MCF 10A (cell line): ENCODE measurements at regions not wholly inside any gene's neighbourhood (a gene's known extent, or its start where the extent isn't known, plus 50 kb on each side); places are given as distances from the start of the nearest gene placed in this dataset.

Experiments
- BruUV-seq: library from RNA; stranded (reverse); fragments of 400-500 nt; replicated peaks from 2 replicates; lab custom pipeline; 2021; lab: Mats Ljungman, UMichigan
- CTCF ChIA-PET: fragments of 300-600 bp; sonication (Branson Sonifier 250); formaldehyde crosslinking; extraction: SDS; loops from one replicate; lab custom pipeline; 2021; ENCODE audit warnings: antibody characterized with exemption, inconsistent platforms; lab: Yijun Ruan, JAX
- POLR2A ChIA-PET: fragments of 300-600, 350-650 bp; sonication (Branson Sonifier 250); formaldehyde crosslinking; extraction: SDS; loops from one replicate; lab custom pipeline; 2020; ENCODE audit warnings: antibody characterized with exemption, inconsistent platforms; lab: Yijun Ruan, JAX
- DNase-seq: peaks from one replicate; pipeline ENCODE4 v3.0.0-alpha.2; 2018; ENCODE audit not compliant: unreplicated experiment
- H3K27ac Mint-ChIP-seq: one replicate; pipeline ENCODE4 v1.8.0; 2022; ENCODE audit warnings: mild to moderate bottlenecking, low read depth, mixed read lengths; ENCODE audit not compliant: unreplicated experiment
- H3K27me3 Mint-ChIP-seq: one replicate; pipeline ENCODE4 v1.8.0; 2022; ENCODE audit warnings: mixed read lengths; ENCODE audit not compliant: insufficient read depth, unreplicated experiment
- H3K36me3 Mint-ChIP-seq: one replicate; pipeline ENCODE4 v1.8.0; 2022; ENCODE audit warnings: mild to moderate bottlenecking, moderate library complexity, mixed read lengths; ENCODE audit not compliant: insufficient read depth, unreplicated experiment
- H3K4me1 Mint-ChIP-seq: one replicate; pipeline ENCODE4 v1.8.0; 2022; ENCODE audit warnings: mixed read lengths; ENCODE audit not compliant: insufficient read depth, unreplicated experiment
- H3K4me3 Mint-ChIP-seq: one replicate; pipeline ENCODE4 v1.8.0; 2022; ENCODE audit warnings: mild to moderate bottlenecking, moderate library complexity, mixed read lengths; ENCODE audit not compliant: unreplicated experiment
- H3K9me3 Mint-ChIP-seq: one replicate; pipeline ENCODE4 v1.8.0; 2022; ENCODE audit warnings: mixed read lengths; ENCODE audit not compliant: unreplicated experiment
- intact Hi-C: fragments of 100-400 bp; cut with micrococcal nuclease; formaldehyde crosslinking; loops from 2 replicates; pipeline ENCODE4 v1.14.1; 2022
- TF ChIP-seq, protein P1 (sequence below): fragments of 200-600 bp; IDR thresholded peaks from one replicate; pipeline ENCODE4 v1.8.0; 2022; ENCODE audit warnings: antibody characterized with exemption, mild to moderate bottlenecking; ENCODE audit not compliant: unreplicated experiment

DNA sequence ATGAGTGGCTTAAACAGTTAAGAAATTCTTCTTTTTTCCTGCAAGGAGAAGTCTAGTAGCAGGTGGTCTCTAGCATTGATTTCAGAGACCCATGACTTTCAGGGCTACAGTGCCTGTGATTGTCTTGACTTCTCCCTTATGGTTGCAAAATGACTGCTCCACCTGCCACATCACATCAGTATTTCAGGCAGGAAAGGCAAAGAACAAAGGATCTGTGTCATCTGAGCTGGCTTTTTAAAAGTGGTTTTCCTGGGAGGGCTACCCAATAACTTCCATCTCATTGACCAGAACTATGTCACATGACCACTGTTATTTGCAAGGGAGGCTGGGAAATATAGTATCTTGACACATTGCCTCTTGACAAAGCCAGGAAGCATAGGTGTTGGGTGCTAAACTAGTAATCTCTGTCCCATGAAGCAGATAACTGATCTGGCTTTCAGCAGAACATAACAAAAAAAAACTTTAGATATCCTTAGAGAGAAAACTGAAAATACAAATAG is 226.2 kb downstream of the DHX35 start:
- CTCF ChIA-PET = interaction anchor here (0.6 to 0.9 kb wide), 3 partner anchors 22 to 139 kb away, joined by 3 read pairs; no protein-coding TSS in a partner anchor
- no peak overlapping the region for H3K27ac Mint-ChIP-seq

DNA sequence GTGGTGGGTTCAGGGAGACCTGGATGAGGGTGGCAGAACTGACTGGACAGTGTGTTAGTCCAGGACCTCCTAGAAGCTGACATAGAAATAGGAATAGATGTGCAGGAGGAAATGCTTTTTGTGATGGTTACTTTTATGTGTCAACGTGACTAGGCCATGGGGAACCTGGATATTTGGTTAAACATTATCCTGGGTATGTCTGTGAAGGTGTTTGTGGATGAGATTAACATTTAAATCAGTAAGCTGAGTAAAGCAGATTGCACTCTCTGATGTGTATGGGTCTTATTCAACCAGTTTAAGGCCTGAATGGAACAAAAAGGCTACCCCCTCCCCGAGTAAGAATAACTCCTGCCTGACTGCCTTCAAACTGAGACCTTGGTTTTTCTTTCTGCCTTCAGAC is 219.3 kb downstream of the DHX35 start:
- ChIA-PET CTCF (interaction anchor here (0.7 kb wide), 1 partner anchor 39 kb away, joined by 3 read pairs; no protein-coding TSS in a partner anchor), POLR2A (no interaction called here)
- TF ChIP-seq, protein P1, sequence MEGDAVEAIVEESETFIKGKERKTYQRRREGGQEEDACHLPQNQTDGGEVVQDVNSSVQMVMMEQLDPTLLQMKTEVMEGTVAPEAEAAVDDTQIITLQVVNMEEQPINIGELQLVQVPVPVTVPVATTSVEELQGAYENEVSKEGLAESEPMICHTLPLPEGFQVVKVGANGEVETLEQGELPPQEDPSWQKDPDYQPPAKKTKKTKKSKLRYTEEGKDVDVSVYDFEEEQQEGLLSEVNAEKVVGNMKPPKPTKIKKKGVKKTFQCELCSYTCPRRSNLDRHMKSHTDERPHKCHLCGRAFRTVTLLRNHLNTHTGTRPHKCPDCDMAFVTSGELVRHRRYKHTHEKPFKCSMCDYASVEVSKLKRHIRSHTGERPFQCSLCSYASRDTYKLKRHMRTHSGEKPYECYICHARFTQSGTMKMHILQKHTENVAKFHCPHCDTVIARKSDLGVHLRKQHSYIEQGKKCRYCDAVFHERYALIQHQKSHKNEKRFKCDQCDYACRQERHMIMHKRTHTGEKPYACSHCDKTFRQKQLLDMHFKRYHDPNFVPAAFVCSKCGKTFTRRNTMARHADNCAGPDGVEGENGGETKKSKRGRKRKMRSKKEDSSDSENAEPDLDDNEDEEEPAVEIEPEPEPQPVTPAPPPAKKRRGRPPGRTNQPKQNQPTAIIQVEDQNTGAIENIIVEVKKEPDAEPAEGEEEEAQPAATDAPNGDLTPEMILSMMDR = no peak
- Mint-ChIP-seq H3K4me3 (no peak overlapping the region), H3K9me3 (peaks cover 5% of the 10 kb centered on the region), H3K4me1 (peaks cover 4% of the 10 kb centered on the region), H3K36me3 (no peaks in the 10 kb centered on the region), H3K27me3 (peaks cover 12% of the 10 kb centered on the region), H3K27ac (no peak overlapping the region)
- intact Hi-C loops = no loop called here
- BruUV-seq = no TSS peak
- no peak for DNase-seq

More for the DNA sequence above, 226.2 kb downstream of the DHX35 start:
- Mint-ChIP-seq H3K9me3 (peaks cover 5% of the 10 kb centered on the region), H3K4me1 (peaks cover 12% of the 10 kb centered on the region), H3K27me3 (no peaks in the 10 kb centered on the region), H3K4me3 (no peak overlapping the region), H3K36me3 (no peaks in the 10 kb centered on the region)
- DNase-seq = no peak
- intact Hi-C loops = no loop called here
- POLR2A ChIA-PET = interaction anchor here (3.8 kb wide), 1 partner anchor 19 kb away, joined by 16 read pairs; no protein-coding TSS in a partner anchor
- TF ChIP-seq, protein P1 = no peak
- BruUV-seq = no TSS peak

DNA sequence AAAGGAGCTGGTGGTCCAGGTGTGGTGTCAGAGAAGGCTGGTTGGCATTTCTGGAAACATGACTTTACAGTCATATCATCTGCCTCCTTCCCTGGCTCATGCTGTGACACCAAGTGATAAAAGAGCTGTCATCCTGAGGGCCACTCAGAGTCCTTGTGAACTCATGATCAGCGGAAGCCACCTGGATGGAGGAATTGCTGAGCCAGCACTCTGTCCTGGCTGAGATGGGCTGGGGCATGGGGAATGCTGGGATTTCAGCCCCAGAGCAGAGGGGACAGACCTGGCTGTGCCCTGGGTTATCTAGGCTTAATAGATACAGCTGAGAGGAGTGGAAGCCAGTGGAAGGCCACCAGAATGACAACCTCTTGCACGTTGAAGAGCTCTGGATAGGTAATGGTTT is 214.3 kb downstream of the DHX35 start:
- no peak for DNase-seq
- ChIA-PET CTCF (interaction anchor here (0.6 to 1.1 kb wide), 5 partner anchors 17 to 752 kb away, joined by 3 to 5 read pairs (median 4); no protein-coding TSS in a partner anchor), POLR2A (interaction anchor here (1.1 kb wide), 1 partner anchor 11 kb away, joined by 3 read pairs; no protein-coding TSS in a partner anchor)
- H3K36me3 Mint-ChIP-seq = no peaks in the 10 kb centered on the region
- no TSS peak for BruUV-seq
- H3K27ac Mint-ChIP-seq = no peak overlapping the region
- H3K9me3 Mint-ChIP-seq = no peaks in the 10 kb centered on the region
- TF ChIP-seq, protein P1 = no peak
- peaks cover 12% of the 10 kb centered on the region for H3K27me3 Mint-ChIP-seq
- intact Hi-C loops = no loop called here
- H3K4me1 Mint-ChIP-seq = peaks cover 4% of the 10 kb centered on the region
- no peak overlapping the region for H3K4me3 Mint-ChIP-seq

DNA sequence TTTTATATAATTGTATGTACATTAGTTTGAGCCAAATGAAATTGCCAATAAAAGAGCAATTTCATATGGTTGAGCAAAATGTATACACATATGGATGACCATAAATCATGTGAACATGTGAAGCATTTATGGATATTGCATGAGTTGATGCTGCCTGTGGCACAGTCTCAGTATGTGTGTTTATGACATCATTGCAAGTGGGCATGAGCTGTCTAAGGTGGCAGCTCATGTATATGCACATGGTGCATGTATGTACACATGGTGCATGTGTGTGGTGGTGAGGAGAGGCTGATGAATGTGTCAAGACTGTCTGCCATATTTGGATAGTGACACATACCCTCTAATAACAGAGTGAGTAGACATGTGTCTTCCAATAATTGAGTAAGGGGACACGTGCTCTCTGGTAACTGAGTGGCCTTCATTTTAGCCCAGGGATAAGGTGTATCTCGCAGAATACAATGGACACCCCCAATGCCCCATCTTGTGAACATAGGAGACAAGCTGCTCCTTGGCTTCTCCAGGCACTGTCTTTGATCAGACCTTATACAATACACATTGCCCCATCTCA is 208.8 kb downstream of the DHX35 start:
- intact Hi-C loops = no loop called here
- Mint-ChIP-seq H3K27ac (no peak overlapping the region), H3K9me3 (no peaks in the 10 kb centered on the region), H3K4me1 (no peaks in the 10 kb centered on the region), H3K27me3 (peaks cover 24% of the 10 kb centered on the region), H3K36me3 (no peaks in the 10 kb centered on the region), H3K4me3 (no peak overlapping the region)
- no peak for DNase-seq
- no TSS peak for BruUV-seq
- POLR2A ChIA-PET = interaction anchor here (0.5 kb wide), 1 partner anchor 1132 kb away, joined by 3 read pairs; no protein-coding TSS in a partner anchor
- TF ChIP-seq, protein P1 = no peak
- CTCF ChIA-PET = interaction anchor here (0.5 to 1.2 kb wide), 4 partner anchors 20 to 1126 kb away, joined by 3 read pairs; no protein-coding TSS in a partner anchor
